Adrenal gland (tissue), 9 donors: ENCODE measurements at regions not wholly inside any gene's neighbourhood (a gene's known extent, or its start where the extent isn't known, plus 50 kb on each side); places are given as distances from the start of the nearest gene placed in this dataset.

Experiments
- DNase-seq, 7 donors: peaks; one replicate each; pipeline ENCODE4 v3.0.0-alpha.2; 2019 to 2020
- H3K27ac ChIP-seq, 5 donors: fragments of 200-600 bp; sonication (generic) in 4 of 5; 1 replicate in 3 of 5; 2 replicates in 2 of 5; pipeline versions ENCODE4 v1.5.1 to v1.8.0; 2016 to 2020; ENCODE audit warnings: mild to moderate bottlenecking in 1 of 5
- H3K27me3 ChIP-seq: fragments of 200-600 bp; 2 replicates; pipeline ENCODE4 v1.8.0; 2021
- H3K36me3 ChIP-seq, 2 donors: fragments of 200-600 bp; replicated peaks in 1 of 2; 1 replicate in 1 of 2; 2 replicates in 1 of 2; pipeline versions ENCODE4 v1.5.1 to v1.8.0; 2018 to 2022
- H3K4me1 ChIP-seq, 2 donors: fragments of 200-600 bp; replicated peaks in 1 of 2; 1 replicate in 1 of 2; 2 replicates in 1 of 2; pipeline versions ENCODE4 v1.5.1 to v1.8.0; 2018 to 2021
- H3K4me3 ChIP-seq, 4 donors: fragments of 200-600 bp; sonication (generic) in 3 of 4; one replicate each; pipeline ENCODE4 v1.5.1; 2016 to 2018
- H3K9me3 ChIP-seq, 3 donors: fragments of 200-600 bp; sonication (generic) in 1 of 3; replicated peaks in 1 of 3; 1 replicate in 2 of 3; 2 replicates in 1 of 3; pipeline versions ENCODE4 v1.5.1 to v1.8.0; 2016 to 2021
- POLR2A ChIP-seq, 2 donors: fragments of 450-650 bp; IDR thresholded peaks; one replicate each; pipeline ENCODE4 v1.6.1; 2017; ENCODE audit warnings: antibody characterized with exemption in 2 of 2, mild to moderate bottlenecking in 2 of 2, moderate library complexity in 1 of 2
- WGBS, 4 donors: extraction: QIAGEN DNeasy Blood & Tissue Kit in 2 of 4; methylation state at CpG; one replicate each; pipeline versions ENCODE4 v1.1.5 to v1.1.7; 2013 to 2017; 5-methylcytosine and 5-hydroxymethylcytosine counted together
- intact Hi-C, 2 donors: fragments of 100-400 bp; cut with DNase I; formaldehyde crosslinking; loops; one replicate each; pipeline versions ENCODE4 v1.14.1 to v1.15.0; 2022 to 2023
- TF ChIP-seq, protein P1 (sequence below), 6 experiments: fragments of 450-650 bp in 4 of 6; fragments of 200-600 bp in 2 of 6; sonication (generic) in 1 of 6; IDR thresholded peaks; 1 replicate in 5 of 6; 2 replicates in 1 of 6; pipeline versions ENCODE4 v1.5.1 to v1.8.0; 2016 to 2021; ENCODE audit warnings: antibody characterized with exemption in 6 of 6, mild to moderate bottlenecking in 2 of 6, moderate library complexity in 1 of 6
- donor health status: healthy with polysubstance abuse.
- donor health status: Bipolar disorder and iron deficiency.
- donor health status: DM: yes; HTN: yes; CAD: no.
- donor health status: DM: no; HTN: no; CAD: no.
- donor health status: DM: no; HTN: no; CAD: no.

GRCh38 chr3:127095774-127096173 is 97.2 kb upstream of the PRR23E start:
- Histone ChIP-seq H3K27ac (no peak overlapping the region), H3K4me1 (no peaks in the 10 kb centered on the region), H3K9me3 (no peaks in the 10 kb centered on the region), H3K4me3 (no peak overlapping the region), H3K36me3 (no peaks in the 10 kb centered on the region), H3K27me3 (no peaks in the 10 kb centered on the region)
- no peak for TF ChIP-seq POLR2A (IDR thresholded peaks at IDR 0.05)
- TF ChIP-seq, protein P1, sequence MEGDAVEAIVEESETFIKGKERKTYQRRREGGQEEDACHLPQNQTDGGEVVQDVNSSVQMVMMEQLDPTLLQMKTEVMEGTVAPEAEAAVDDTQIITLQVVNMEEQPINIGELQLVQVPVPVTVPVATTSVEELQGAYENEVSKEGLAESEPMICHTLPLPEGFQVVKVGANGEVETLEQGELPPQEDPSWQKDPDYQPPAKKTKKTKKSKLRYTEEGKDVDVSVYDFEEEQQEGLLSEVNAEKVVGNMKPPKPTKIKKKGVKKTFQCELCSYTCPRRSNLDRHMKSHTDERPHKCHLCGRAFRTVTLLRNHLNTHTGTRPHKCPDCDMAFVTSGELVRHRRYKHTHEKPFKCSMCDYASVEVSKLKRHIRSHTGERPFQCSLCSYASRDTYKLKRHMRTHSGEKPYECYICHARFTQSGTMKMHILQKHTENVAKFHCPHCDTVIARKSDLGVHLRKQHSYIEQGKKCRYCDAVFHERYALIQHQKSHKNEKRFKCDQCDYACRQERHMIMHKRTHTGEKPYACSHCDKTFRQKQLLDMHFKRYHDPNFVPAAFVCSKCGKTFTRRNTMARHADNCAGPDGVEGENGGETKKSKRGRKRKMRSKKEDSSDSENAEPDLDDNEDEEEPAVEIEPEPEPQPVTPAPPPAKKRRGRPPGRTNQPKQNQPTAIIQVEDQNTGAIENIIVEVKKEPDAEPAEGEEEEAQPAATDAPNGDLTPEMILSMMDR (IDR thresholded peaks at IDR 0.05) = no peak
- WGBS, 4 donors = 78 to 94% (median 88%) methylated on average over 3 to 4 of the region's 4 CpGs
- DNase-seq = no peak
- intact Hi-C loops = no loop called here

- Histone ChIP-seq H3K27me3 (no peaks in the 10 kb centered on the region), H3K9me3 (no peaks in the 10 kb centered on the region), H3K4me3 (no peak overlapping the region), H3K27ac (no peak overlapping the region), H3K4me1 (no peaks in the 10 kb centered on the region), H3K36me3 (no peaks in the 10 kb centered on the region)
- no peak for TF ChIP-seq POLR2A (IDR thresholded peaks at IDR 0.05)
- intact Hi-C loops = no loop called here
- 61 to 78% (median 74%) methylated on average over 5 to 11 of the region's 11 CpGs for WGBS, 4 donors
- no peak for DNase-seq
Observed at GRCh38 chr3:127096256-127097071, 96.5 kb upstream of the PRR23E start.

GRCh38 chr3:127097072-127097405 is 95.9 kb upstream of the PRR23E start:
- no peak for DNase-seq
- Histone ChIP-seq H3K36me3 (no peaks in the 10 kb centered on the region), H3K27me3 (no peaks in the 10 kb centered on the region), H3K9me3 (no peaks in the 10 kb centered on the region), H3K4me3 (no peak overlapping the region), H3K27ac (no peak overlapping the region), H3K4me1 (no peaks in the 10 kb centered on the region)
- intact Hi-C loops = no loop called here
- 90 to 100% (median 91%) methylated on average over 1 to 4 of the region's 4 CpGs for WGBS, 4 donors
- TF ChIP-seq, protein P1 (IDR thresholded peaks at IDR 0.05) = no peak
- no peak for TF ChIP-seq POLR2A (IDR thresholded peaks at IDR 0.05)

- H3K9me3 ChIP-seq = no peaks in the 10 kb centered on the region
- WGBS, 4 donors = 61 to 79% (median 75%) methylated on average over 2 to 3 of the region's 3 CpGs
- no peak for TF ChIP-seq POLR2A (IDR thresholded peaks at IDR 0.05)
- TF ChIP-seq, protein P1 (IDR thresholded peaks at IDR 0.05) = no peak
- no peak for DNase-seq
- H3K27me3 ChIP-seq = no peaks in the 10 kb centered on the region
- H3K36me3 ChIP-seq = no peaks in the 10 kb centered on the region
- intact Hi-C loops = no loop called here
- H3K4me3 ChIP-seq = no peak overlapping the region
- H3K4me1 ChIP-seq = no peaks in the 10 kb centered on the region
- H3K27ac ChIP-seq = no peak overlapping the region
Observed at GRCh38 chr3:127097481-127097880, 95.5 kb upstream of the PRR23E start.

- 74 to 89% (median 82%) methylated on average over 3 of the region's 3 CpGs for WGBS, 4 donors
- H3K4me1 ChIP-seq = no peaks in the 10 kb centered on the region
- no peaks in the 10 kb centered on the region for H3K9me3 ChIP-seq
- intact Hi-C loops = no loop called here
- no peaks in the 10 kb centered on the region for H3K27me3 ChIP-seq
- H3K4me3 ChIP-seq = no peak overlapping the region
- no peak overlapping the region for H3K27ac ChIP-seq
- TF ChIP-seq, protein P1 (IDR thresholded peaks at IDR 0.05) = no peak
- no peak for TF ChIP-seq POLR2A (IDR thresholded peaks at IDR 0.05)
- H3K36me3 ChIP-seq = no peaks in the 10 kb centered on the region
- DNase-seq = no peak
Observed at GRCh38 chr3:127099982-127100381, 92.9 kb upstream of the PRR23E start.
